IMR-90 (cell line): ENCODE measurements at regions not wholly inside any gene's neighbourhood (a gene's known extent, or its start where the extent isn't known, plus 50 kb on each side); places are given as distances from the start of the nearest gene placed in this dataset.

Source experiments
- ATAC-seq: fragments of 200-7000 bp; cut with Tn5 transposase; 2 replicates; pipeline ENCODE4 v1.9.1; 2020; ENCODE audit warnings: low read depth, mild to moderate bottlenecking, moderate library complexity
- BruUV-seq: library from RNA; stranded (reverse); fragments of 400-500 nt; replicated peaks from 2 replicates; lab custom pipeline; 2021; lab: Mats Ljungman, UMichigan
- CTCF ChIA-PET: fragments of 300-600 bp; formaldehyde crosslinking; extraction: SDS; loops from one replicate; lab custom pipeline; 2021; ENCODE audit warnings: antibody characterized with exemption; lab: Yijun Ruan, JAX
- POLR2A ChIA-PET: fragments of 300-600 bp; sonication (Branson Sonifier 250); formaldehyde crosslinking; loops from one replicate; lab custom pipeline; 2022; ENCODE audit warnings: antibody characterized with exemption; ENCODE audit not compliant: unreplicated experiment; lab: Charles Lee
- DNase-seq: peaks from one replicate; pipeline ENCODE4 v3.0.0; 2013
- H2AFZ ChIP-seq: replicated peaks from 2 replicates; pipeline ENCODE3; 2013; ENCODE audit warnings: low read length, mild to moderate bottlenecking; ENCODE audit not compliant: poor library complexity
- H2AK5ac ChIP-seq: 2 replicates; pipeline ENCODE4 v1.6.1; 2013; ENCODE audit warnings: low read depth, low read length, inconsistent platforms
- H2AK9ac ChIP-seq: replicated peaks from 2 replicates; pipeline ENCODE3; 2013; ENCODE audit warnings: mild to moderate bottlenecking, low read depth, low read length, moderate library complexity; ENCODE audit not compliant: poor library complexity
- H2BK120ac ChIP-seq: 2 replicates; pipeline ENCODE4 v1.6.1; 2013; ENCODE audit warnings: low read depth, low read length, inconsistent platforms
- H2BK15ac ChIP-seq: 3 replicates; pipeline ENCODE4 v1.6.1; 2013; ENCODE audit warnings: low read depth, low read length, inconsistent platforms
- H2BK20ac ChIP-seq: 2 replicates; pipeline ENCODE4 v1.6.1; 2013; ENCODE audit warnings: low read depth, mild to moderate bottlenecking, inconsistent platforms, low read length, moderate library complexity
- H2BK5ac ChIP-seq: 2 replicates; pipeline ENCODE4 v1.6.1; 2013; ENCODE audit warnings: mild to moderate bottlenecking, low read depth, low read length, inconsistent platforms; ENCODE audit not compliant: poor library complexity, severe bottlenecking
- H3K14ac ChIP-seq: replicated peaks from 2 replicates; pipeline ENCODE4 v1.6.1; 2013; ENCODE audit warnings: low read depth, low read length, inconsistent platforms
- H3K18ac ChIP-seq: 2 replicates; pipeline ENCODE4 v1.6.1; 2013; ENCODE audit warnings: low read depth, low read length, control low read depth
- H3K23ac ChIP-seq: 2 replicates; pipeline ENCODE4 v1.6.1; 2013; ENCODE audit warnings: low read depth, low read length, inconsistent platforms
- H3K27ac ChIP-seq: 2 replicates; pipeline ENCODE4 v1.5.1; 2013; ENCODE audit warnings: mild to moderate bottlenecking, control low read depth, low read length; ENCODE audit not compliant: insufficient read depth
- H3K27me3 ChIP-seq: 2 replicates; pipeline ENCODE4 v1.6.1; 2013; ENCODE audit warnings: low read length; ENCODE audit not compliant: control insufficient read depth, insufficient read depth
- H3K36me3 ChIP-seq: 2 replicates; pipeline ENCODE4 v1.6.1; 2013; ENCODE audit warnings: low read length, mixed read lengths; ENCODE audit not compliant: control insufficient read depth, insufficient read depth
- H3K4ac ChIP-seq: 2 replicates; pipeline ENCODE4 v1.6.1; 2013; ENCODE audit warnings: low read depth, low read length, inconsistent platforms
- H3K4me1 ChIP-seq: 2 replicates; pipeline ENCODE4 v1.6.1; 2013; ENCODE audit warnings: low read length, mixed read lengths; ENCODE audit not compliant: control insufficient read depth, insufficient read depth
- H3K4me2 ChIP-seq: 2 replicates; pipeline ENCODE4 v1.6.1; 2013; ENCODE audit warnings: low read depth, mild to moderate bottlenecking, control low read depth, low read length, moderate library complexity
- H3K4me3 ChIP-seq: 2 replicates; pipeline ENCODE4 v1.5.1; 2013; ENCODE audit warnings: low read depth, mild to moderate bottlenecking, control low read depth, low read length, moderate library complexity; ENCODE audit not compliant: insufficient read depth
- H3K56ac ChIP-seq: 2 replicates; pipeline ENCODE4 v1.6.1; 2013; ENCODE audit warnings: low read length, inconsistent platforms; ENCODE audit not compliant: insufficient read depth; ENCODE audit errors: extremely low read depth
- H3K79me1 ChIP-seq, 2 experiments: 2 replicates each; pipeline ENCODE4 v1.6.1; 2013; ENCODE audit warnings: low read length in 2 of 2, inconsistent platforms in 1 of 2, low read depth in 1 of 2
- H3K9ac ChIP-seq: 2 replicates; pipeline ENCODE4 v1.6.1; 2013; ENCODE audit warnings: low read depth, low read length, control low read depth
- H3K9me1 ChIP-seq: 2 replicates; pipeline ENCODE4 v1.6.1; 2013; ENCODE audit warnings: low read length, inconsistent platforms; ENCODE audit not compliant: insufficient read depth
- H3K9me3 ChIP-seq: 2 replicates; pipeline ENCODE4 v1.6.1; 2013; ENCODE audit warnings: low read length; ENCODE audit not compliant: control insufficient read depth, insufficient read depth
- H4K20me1 ChIP-seq: 2 replicates; pipeline ENCODE4 v1.6.1; 2013; ENCODE audit warnings: low read length, inconsistent platforms; ENCODE audit not compliant: insufficient read depth
- H4K5ac ChIP-seq: 2 replicates; pipeline ENCODE4 v1.6.1; 2013; ENCODE audit warnings: mild to moderate bottlenecking, low read depth, low read length, control low read depth
- H4K8ac ChIP-seq, 2 experiments: 2 replicates each; pipeline ENCODE4 v1.6.1; 2013; ENCODE audit warnings: low read depth in 2 of 2, low read length in 2 of 2, control low read depth in 1 of 2, inconsistent platforms in 1 of 2
- H4K91ac ChIP-seq: 2 replicates; pipeline ENCODE4 v1.6.1; 2013; ENCODE audit warnings: low read depth, low read length, inconsistent platforms; ENCODE audit not compliant: insufficient read depth
- BHLHE40 ChIP-seq: fragments of 150-350 bp; IDR thresholded peaks from 2 replicates; pipeline ENCODE4 v1.6.1; 2016; ENCODE audit warnings: mild to moderate bottlenecking, low read depth, low read length
- CEBPB ChIP-seq: IDR thresholded peaks from 2 replicates; pipeline ENCODE4 v1.6.1; 2012; ENCODE audit warnings: low read depth, low read length, improper control_type of control experiment
- CHD1 ChIP-seq: IDR thresholded peaks from 2 replicates; pipeline ENCODE4 v1.6.1; 2012; ENCODE audit warnings: low read depth, low read length, improper control_type of control experiment
- MAFK ChIP-seq: IDR thresholded peaks from 2 replicates; pipeline ENCODE4 v1.6.1; 2012; ENCODE audit warnings: low read depth, low read length, improper control_type of control experiment
- MAZ ChIP-seq: IDR thresholded peaks from 2 replicates; pipeline ENCODE4 v1.6.1; 2012; ENCODE audit warnings: low read depth, mild to moderate bottlenecking, low read length, improper control_type of control experiment, moderate library complexity, borderline replicate concordance
- MXI1 ChIP-seq: IDR thresholded peaks from 2 replicates; pipeline ENCODE4 v1.6.1; 2012; ENCODE audit warnings: low read depth, mild to moderate bottlenecking, low read length, moderate library complexity, borderline replicate concordance
- POLR2A ChIP-seq: IDR thresholded peaks from 2 replicates; pipeline ENCODE4 v1.6.1; 2012; ENCODE audit warnings: mild to moderate bottlenecking, low read depth, low read length
- RAD21 ChIP-seq: IDR thresholded peaks from 2 replicates; pipeline ENCODE4 v1.6.1; 2012; ENCODE audit warnings: low read length, improper control_type of control experiment
- RCOR1 ChIP-seq: IDR thresholded peaks from 2 replicates; pipeline ENCODE4 v1.6.1; 2012; ENCODE audit warnings: mild to moderate bottlenecking, low read length, improper control_type of control experiment; ENCODE audit not compliant: insufficient replicate concordance
- RFX5 ChIP-seq: IDR thresholded peaks from 2 replicates; pipeline ENCODE4 v1.8.0; 2012; ENCODE audit warnings: low read depth, mild to moderate bottlenecking, low read length, moderate library complexity
- SMC3 ChIP-seq: fragments of 150-350 bp; IDR thresholded peaks from 2 replicates; pipeline ENCODE4 v1.6.1; 2016; ENCODE audit warnings: low read depth, mild to moderate bottlenecking, antibody characterized with exemption, low read length, moderate library complexity
- WGBS, 2 experiments: methylation state at CpG; one replicate each; pipeline versions ENCODE4 v1.1.5 to v1.1.7; 2013; ENCODE audit warnings: missing lambda C conversion rate in 2 of 2; ENCODE audit not compliant: insufficient read length in 1 of 2; ENCODE audit errors: extremely low coverage in 2 of 2; 5-methylcytosine and 5-hydroxymethylcytosine counted together
- dilution Hi-C: fragments of 300-500 bp; cut with HindIII; formaldehyde crosslinking; loops from one replicate; pipeline ENCODE4 v1.14.3; 2018; ENCODE audit warnings: low sequenced_read_pairs; ENCODE audit not compliant: unreplicated experiment
- in situ Hi-C: fragments of 300-500 bp; cut with MboI; formaldehyde crosslinking; loops from 3 replicates; pipeline ENCODE4 v1.14.3; 2019; ENCODE audit warnings: low sequenced_read_pairs, inconsistent platforms, mixed read lengths
- intact Hi-C: fragments of 100-400 bp; cut with micrococcal nuclease; formaldehyde crosslinking; loops from 2 replicates; pipeline ENCODE4 v1.10.0; 2022
- TF ChIP-seq, protein P1 (sequence below): conservative IDR thresholded peaks from 2 replicates; pipeline ENCODE4 v1.5.1; 2012; ENCODE audit warnings: mild to moderate bottlenecking, low read depth, low read length, improper control_type of control experiment
- TF ChIP-seq, protein P2 (sequence below): fragments of 150-350 bp; IDR thresholded peaks from 2 replicates; pipeline ENCODE4 v1.6.1; 2017; ENCODE audit warnings: mild to moderate bottlenecking, antibody characterized with exemption, low read length, low read depth
- TF ChIP-seq, protein P3 (sequence below): fragments of 150-350 bp; IDR thresholded peaks from 2 replicates; pipeline ENCODE4 v1.6.1; 2016; ENCODE audit warnings: low read depth, mild to moderate bottlenecking, low read length, moderate library complexity, borderline replicate concordance

DNA sequence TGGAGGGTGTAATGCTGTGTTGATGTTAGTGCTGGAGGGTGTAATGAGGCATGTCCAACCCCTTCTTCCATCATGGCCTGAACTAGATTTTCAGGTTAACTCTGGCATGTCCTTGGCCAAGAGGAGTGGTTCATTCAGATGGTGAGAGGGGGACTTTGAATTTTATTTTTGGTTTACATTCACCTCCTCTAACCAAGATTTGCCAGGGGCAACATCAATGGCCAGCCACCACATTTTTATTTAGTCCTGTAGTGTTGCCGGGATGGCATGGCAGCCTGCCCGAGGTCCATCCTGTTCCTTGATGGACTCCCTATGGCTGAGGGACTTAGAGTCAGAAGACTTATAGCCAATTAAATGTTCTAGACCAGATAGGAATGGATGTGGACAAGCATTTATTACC lies 484.6 kb upstream of the HS6ST1 start:
- H3K27me3 ChIP-seq: no peaks in the 10 kb centered on the region
- no peaks in the 10 kb centered on the region for H3K4me1 ChIP-seq
- no peak overlapping the region for H3K4ac ChIP-seq
- no peak overlapping the region for H3K18ac ChIP-seq
- H3K56ac ChIP-seq: no peak overlapping the region
- H4K5ac ChIP-seq: no peak overlapping the region
- WGBS, 2 experiments: no CpG with 5 or more reads among the region's 2 CpGs
- no peak overlapping the region for H3K9ac ChIP-seq
- BruUV-seq: no TSS peak
- no peaks in the 10 kb centered on the region for H4K20me1 ChIP-seq
- no peak overlapping the region for H2AK9ac ChIP-seq
- DNase-seq (no peak), ATAC-seq (no peak)
- no peak overlapping the region for H3K14ac ChIP-seq
- intact Hi-C loops (no loop called here), in situ Hi-C loops (no loop called here), dilution Hi-C loops (no loop called here)
- TF ChIP-seq RCOR1: no peak
- TF ChIP-seq POLR2A: no peak
- TF ChIP-seq, protein P1, sequence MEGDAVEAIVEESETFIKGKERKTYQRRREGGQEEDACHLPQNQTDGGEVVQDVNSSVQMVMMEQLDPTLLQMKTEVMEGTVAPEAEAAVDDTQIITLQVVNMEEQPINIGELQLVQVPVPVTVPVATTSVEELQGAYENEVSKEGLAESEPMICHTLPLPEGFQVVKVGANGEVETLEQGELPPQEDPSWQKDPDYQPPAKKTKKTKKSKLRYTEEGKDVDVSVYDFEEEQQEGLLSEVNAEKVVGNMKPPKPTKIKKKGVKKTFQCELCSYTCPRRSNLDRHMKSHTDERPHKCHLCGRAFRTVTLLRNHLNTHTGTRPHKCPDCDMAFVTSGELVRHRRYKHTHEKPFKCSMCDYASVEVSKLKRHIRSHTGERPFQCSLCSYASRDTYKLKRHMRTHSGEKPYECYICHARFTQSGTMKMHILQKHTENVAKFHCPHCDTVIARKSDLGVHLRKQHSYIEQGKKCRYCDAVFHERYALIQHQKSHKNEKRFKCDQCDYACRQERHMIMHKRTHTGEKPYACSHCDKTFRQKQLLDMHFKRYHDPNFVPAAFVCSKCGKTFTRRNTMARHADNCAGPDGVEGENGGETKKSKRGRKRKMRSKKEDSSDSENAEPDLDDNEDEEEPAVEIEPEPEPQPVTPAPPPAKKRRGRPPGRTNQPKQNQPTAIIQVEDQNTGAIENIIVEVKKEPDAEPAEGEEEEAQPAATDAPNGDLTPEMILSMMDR: no peak
- TF ChIP-seq, protein P2, sequence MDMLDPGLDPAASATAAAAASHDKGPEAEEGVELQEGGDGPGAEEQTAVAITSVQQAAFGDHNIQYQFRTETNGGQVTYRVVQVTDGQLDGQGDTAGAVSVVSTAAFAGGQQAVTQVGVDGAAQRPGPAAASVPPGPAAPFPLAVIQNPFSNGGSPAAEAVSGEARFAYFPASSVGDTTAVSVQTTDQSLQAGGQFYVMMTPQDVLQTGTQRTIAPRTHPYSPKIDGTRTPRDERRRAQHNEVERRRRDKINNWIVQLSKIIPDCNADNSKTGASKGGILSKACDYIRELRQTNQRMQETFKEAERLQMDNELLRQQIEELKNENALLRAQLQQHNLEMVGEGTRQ: no peak
- TF ChIP-seq SMC3: no peak
- no peak for TF ChIP-seq BHLHE40
- TF ChIP-seq RFX5: no peak
- TF ChIP-seq MAFK: no peak
- TF ChIP-seq, protein P3, sequence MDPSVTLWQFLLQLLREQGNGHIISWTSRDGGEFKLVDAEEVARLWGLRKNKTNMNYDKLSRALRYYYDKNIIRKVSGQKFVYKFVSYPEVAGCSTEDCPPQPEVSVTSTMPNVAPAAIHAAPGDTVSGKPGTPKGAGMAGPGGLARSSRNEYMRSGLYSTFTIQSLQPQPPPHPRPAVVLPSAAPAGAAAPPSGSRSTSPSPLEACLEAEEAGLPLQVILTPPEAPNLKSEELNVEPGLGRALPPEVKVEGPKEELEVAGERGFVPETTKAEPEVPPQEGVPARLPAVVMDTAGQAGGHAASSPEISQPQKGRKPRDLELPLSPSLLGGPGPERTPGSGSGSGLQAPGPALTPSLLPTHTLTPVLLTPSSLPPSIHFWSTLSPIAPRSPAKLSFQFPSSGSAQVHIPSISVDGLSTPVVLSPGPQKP: no peak
- no peak for TF ChIP-seq CEBPB
- TF ChIP-seq MXI1: no peak
- no peak for TF ChIP-seq RAD21
- TF ChIP-seq MAZ: no peak
- no peak for TF ChIP-seq CHD1
- H2AK5ac ChIP-seq: no peak overlapping the region
- H2BK5ac ChIP-seq: no peak overlapping the region
- H3K9me3 ChIP-seq: no peaks in the 10 kb centered on the region
- no peak overlapping the region for H2BK120ac ChIP-seq
- no peak overlapping the region for H2BK20ac ChIP-seq
- H3K36me3 ChIP-seq: no peaks in the 10 kb centered on the region
- H3K79me1 ChIP-seq: no peaks in the 10 kb centered on the region
- no peak overlapping the region for H4K8ac ChIP-seq
- H3K4me3 ChIP-seq: no peak overlapping the region
- ChIA-PET CTCF (no interaction called here), POLR2A (no interaction called here)
- H3K27ac ChIP-seq: no peak overlapping the region
- no peak overlapping the region for H2BK15ac ChIP-seq
- H2AFZ ChIP-seq: no peak overlapping the region
- no peaks in the 10 kb centered on the region for H3K9me1 ChIP-seq
- H4K91ac ChIP-seq: no peak overlapping the region
- H3K4me2 ChIP-seq: no peak overlapping the region
- no peak overlapping the region for H3K23ac ChIP-seq
